GM10266 (cell line): ENCODE measurements at regions not wholly inside any gene's neighbourhood (a gene's known extent, or its start where the extent isn't known, plus 50 kb on each side); places are given as distances from the start of the nearest gene placed in this dataset.

Experiments
- DNase-seq: peaks from one replicate; pipeline ENCODE4 v3.0.0; 2012; ENCODE audit errors: extremely low spot score
- TF ChIP-seq, protein P1 (sequence below): IDR thresholded peaks from 2 replicates; pipeline ENCODE4 v1.5.1; 2012; ENCODE audit warnings: mild to moderate bottlenecking, low read depth; ENCODE audit not compliant: control insufficient read depth, insufficient read depth; ENCODE audit errors: missing control alignments

DNA sequence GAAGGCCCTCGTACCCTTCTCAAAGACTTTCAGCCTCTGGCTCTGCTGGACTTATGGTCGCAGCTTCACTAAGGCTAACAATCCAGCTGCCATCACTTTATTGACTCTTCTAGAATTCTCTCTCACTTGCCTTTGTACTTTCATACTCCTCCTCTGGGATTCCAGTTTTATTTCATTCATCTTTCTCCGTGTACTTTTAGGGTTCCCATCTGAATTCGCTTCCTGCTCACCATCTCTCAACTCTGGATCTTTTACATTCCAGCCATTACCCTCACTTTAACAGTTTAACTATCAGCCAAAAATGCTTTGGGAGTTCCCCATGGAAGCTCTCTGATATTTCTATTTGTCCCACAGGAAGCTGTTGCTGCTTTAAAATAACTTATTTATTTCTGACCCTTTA, 149.3 kb upstream of the KL start:
- DNase-seq, result no peak
- TF ChIP-seq, protein P1, sequence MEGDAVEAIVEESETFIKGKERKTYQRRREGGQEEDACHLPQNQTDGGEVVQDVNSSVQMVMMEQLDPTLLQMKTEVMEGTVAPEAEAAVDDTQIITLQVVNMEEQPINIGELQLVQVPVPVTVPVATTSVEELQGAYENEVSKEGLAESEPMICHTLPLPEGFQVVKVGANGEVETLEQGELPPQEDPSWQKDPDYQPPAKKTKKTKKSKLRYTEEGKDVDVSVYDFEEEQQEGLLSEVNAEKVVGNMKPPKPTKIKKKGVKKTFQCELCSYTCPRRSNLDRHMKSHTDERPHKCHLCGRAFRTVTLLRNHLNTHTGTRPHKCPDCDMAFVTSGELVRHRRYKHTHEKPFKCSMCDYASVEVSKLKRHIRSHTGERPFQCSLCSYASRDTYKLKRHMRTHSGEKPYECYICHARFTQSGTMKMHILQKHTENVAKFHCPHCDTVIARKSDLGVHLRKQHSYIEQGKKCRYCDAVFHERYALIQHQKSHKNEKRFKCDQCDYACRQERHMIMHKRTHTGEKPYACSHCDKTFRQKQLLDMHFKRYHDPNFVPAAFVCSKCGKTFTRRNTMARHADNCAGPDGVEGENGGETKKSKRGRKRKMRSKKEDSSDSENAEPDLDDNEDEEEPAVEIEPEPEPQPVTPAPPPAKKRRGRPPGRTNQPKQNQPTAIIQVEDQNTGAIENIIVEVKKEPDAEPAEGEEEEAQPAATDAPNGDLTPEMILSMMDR, result no peak

DNA sequence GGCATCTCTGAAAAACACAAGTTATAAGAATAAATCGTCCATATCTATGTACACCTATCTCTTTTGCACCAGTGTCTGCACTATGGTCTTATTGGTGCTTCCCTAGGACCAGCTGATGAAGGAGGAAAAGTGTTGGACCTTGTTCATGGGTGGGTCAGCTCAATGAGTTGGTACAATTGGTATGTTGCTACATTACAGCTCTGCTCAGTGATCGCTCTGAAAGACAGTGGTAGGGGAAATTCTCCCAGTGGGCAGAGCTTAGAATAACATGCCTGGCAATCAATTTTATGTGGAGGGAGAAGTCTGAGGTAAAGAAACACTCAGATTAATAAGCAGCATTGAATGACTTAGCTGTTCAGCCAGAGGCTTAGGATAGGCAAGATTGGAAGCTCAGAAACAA, 138.7 kb upstream of the KL start:
- DNase-seq, result no peak
- TF ChIP-seq, protein P1, result no peak

DNA sequence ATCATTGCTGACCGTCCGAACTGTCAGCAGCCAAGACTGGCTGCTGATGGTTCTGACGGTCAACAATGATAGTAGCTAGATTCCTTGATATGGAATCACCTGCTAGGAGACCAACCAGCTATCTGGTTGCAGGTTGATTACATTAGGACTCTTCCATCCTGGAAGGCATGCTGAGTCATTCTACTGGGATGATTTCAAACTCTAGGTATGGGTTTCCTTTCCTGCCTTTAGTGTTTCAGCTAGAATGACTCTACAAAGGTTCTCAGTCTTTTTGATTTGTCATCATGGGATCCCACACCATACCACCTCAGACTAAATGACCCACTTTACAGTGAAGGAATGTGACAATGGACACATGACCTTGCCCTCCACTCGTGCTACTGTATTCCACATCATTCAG, 138.1 kb upstream of the KL start:
- no peak for DNase-seq
- TF ChIP-seq, protein P1, result no peak

DNA sequence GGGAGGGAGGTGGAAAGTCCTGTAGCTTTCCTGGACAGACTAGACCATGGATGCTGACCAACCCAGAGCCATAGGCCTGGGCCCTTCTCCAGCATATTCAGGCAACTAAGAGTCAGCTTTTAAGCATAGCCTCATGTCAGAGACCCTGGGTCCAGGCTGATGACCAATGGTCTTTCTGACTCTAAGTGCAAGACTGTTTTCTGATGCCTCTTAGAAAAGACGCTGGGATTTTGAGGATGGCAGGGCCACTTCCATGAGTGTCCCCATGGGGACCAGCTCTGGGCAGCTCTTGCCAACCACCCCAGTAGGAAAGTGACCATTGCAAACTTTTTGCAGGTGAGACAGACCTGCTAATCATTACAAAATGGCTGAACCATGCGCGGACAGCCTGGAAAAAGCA, 135.6 kb upstream of the KL start:
- DNase-seq, result no peak
- TF ChIP-seq, protein P1, result no peak

DNA sequence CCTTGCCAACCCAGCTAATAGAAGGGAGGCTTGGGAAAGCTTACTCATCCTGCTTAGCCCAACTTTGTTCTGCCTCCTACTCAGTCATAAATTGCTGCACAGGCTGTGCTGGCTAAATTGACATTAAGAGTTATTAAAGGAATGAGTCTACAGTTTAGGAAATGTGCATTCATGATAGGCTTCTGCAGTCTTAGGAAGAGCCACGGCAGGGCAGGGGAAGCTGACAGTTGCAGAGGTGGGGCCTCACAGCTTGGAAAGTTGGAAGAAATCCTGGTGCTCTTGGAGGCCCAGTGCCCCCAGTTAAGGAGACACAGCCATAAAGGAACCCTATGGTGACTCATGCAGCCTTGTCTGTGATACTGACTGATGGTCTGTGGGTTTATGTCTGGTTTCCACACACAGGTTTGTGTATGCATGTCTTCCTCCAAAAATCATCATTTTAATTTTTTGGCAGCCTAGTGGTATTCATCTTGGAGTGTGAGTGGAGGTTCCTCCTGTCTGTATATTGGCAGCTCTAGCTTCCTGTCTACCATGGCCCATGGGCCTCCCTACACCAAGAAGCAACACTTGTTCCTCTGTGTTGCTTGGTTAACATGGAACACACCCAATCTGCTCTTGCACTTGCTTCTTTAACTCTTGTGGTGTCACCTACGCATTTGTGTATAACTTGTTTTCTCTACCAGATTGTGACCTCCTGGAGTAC, 135.0 kb upstream of the KL start:
- TF ChIP-seq, protein P1, result no peak
- no peak for DNase-seq

DNA sequence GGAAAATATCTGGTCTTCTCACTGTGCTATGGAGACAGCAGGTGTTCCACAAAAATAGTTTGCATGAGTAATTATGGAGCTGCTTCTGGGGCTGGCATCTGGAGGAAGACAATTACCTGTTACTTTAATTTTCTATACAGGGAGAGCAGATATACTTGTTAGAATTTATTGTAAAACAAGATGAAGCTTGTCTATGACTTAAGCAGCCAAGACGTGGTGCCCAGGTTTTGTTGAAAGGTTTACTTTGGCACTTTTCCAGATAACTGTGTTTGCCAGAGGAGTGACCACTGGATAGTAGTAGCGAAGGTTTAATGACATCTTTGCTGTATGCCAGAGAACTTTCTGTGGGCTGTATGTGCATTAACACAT, 134.5 kb upstream of the KL start:
- TF ChIP-seq, protein P1, result no peak
- DNase-seq, result no peak

DNA sequence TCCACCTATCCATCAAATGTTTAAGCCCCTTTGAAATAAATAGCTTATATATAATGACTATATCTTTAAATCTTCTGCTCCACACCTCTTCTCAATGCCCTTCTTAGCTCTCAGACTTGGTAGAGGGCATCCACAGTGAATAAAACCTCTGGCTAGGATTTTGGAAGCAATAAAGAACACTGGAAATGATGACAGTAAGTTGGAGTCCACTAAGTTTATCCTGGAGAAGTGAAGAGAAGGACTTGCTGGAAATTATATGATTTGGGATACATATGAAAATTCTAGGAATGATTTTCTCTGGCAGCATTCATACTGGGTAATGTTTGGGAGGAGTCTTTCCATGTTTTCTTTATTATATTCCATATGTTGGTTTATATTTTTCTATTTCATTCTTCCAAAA, 133.5 kb upstream of the KL start:
- TF ChIP-seq, protein P1, result no peak
- DNase-seq, result no peak
